Stimulated activated CD4-positive, alpha-beta T cell treated with anti-CD3 and anti-CD28 coated beads, Interleukin-1b, Interleukin-23, amount 100 ng/mL, for 24 hours (primary cell): ENCODE measurements at regions not wholly inside any gene's neighbourhood (a gene's known extent, or its start where the extent isn't known, plus 50 kb on each side); places are given as distances from the start of the nearest gene placed in this dataset.
"Not testable (repeated sequence)": the region's sequence is repeated elsewhere in the genome, so short reads cannot be mapped to it uniquely, and the experiment has no call there.

Experiments used
- DNase-seq, 4 experiments: peaks; one replicate each; pipeline ENCODE4 v3.0.0-alpha.2; 2020; ENCODE audit warnings: low read depth in 4 of 4, low spot score in 1 of 4

DNA sequence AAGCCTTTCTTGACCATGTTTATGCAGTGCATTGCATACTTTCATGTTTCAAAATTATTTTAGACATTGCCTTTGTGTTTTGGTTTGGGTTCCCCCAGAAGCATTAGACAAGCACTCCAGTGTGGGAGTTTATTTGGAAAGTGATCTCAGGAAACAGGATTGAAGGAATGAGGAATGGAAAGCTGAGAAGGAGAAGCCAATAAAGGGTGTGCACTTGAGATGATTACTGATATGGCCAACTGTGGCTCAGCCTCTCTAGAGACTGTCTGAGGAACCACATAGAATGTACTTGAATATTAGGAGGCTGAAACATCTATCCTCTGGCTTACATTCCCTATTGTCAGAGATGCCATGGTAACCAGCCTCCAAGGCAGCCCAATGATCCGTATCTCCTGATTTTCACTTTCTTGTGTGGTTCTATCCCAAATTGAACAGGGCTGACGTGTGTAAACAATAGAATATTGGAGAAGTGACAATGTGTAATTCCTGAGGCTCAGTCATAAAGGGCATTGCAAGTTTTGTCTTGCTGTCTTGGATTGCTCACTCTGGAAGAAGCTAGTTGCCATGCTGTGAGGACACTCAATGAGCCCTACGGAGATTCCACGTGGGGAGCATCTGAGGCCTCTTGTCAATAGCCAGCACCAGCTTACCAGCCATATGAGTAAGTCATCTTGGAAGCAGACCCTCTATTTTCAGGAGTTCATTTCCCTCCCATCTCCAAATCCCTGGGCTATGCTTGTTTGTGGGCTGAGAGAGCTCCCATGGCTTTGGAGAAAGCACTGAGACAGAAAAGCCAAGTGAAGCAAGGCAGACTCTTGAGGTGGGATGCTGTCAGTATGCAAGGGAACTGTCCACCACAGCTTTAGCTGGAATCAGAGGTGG is 84.7 kb downstream of the SCN11A start:
- no peak for DNase-seq

GRCh38 chr3:38964646-38965045 is 87.1 kb downstream of the SCN11A start:
- DNase-seq = no peak

GRCh38 chr3:38964204-38964603 is 87.5 kb downstream of the SCN11A start:
- DNase-seq = no peak

DNA sequence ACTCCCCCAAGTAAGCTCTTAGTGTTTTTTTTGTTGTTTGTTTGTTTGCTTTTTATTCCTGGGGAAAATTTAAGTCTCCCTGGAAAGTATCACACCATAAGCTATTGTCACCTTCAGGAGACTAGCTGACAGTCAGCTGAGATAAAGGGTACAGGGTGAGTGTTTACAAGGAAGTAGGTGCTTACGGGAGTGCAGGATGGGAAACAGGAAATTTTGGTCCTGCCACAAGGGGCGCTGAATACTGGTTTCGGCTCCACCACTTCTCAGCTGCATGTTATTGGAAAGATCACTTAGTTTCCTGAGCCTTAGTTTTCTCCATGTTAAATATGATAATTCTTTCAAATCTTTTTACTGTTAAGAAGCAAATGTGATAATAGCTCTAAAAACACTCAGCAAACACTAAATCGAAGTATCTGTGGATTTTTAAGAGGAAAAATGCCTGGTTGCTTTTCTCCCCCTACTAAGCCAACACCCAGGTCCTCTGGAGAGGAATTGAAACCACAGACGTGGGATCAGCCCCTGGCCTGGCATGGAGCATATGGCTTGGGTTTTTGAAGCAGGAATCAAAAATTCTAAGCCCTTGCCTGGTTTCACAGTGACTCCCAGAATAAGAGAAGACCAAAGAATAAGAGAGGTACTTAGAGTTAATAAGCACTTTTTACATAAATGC is 90.7 kb downstream of the SCN11A start:
- DNase-seq = peak in 1 of 4 experiments; percentile 2

DNA sequence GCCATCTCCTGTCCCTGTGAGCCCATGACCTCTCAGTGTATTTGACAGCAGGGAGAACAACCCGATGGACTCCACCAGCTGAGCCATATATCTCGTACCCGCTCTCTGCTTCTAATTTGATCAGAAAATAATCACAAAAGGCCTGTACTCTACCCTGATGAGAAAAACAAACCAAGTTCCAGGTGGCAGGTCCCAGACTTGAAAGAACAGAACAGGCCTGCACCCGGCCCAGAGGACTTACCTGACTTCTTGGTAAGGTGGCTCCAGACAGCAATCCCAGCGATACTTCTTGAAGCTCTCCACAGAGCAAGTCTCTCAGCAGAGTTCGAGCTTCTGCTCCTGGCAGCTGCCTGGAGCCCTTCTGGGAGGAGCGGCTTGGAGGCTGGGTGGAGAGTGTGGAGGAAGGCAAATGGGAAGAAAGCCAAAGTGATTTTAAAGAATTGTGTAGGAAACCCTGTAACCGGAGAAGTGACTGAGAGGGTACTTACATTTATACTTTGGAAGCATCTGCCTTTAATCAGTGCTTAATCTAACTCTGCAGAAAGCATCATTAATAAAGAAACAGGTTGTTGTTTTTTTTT is 91.6 kb downstream of the SCN11A start:
- no peak for DNase-seq

GRCh38 chr3:38958026-38958720 is 93.6 kb downstream of the SCN11A start:
- no peak for DNase-seq

GRCh38 chr3:38957296-38957695 is 94.4 kb downstream of the SCN11A start:
- DNase-seq = no peak

GRCh38 chr3:38952721-38953120 is 99.0 kb downstream of the SCN11A start:
- no peak for DNase-seq

GRCh38 chr3:38951167-38951566 is 100.6 kb downstream of the SCN11A start:
- DNase-seq = not testable (repeated sequence)

DNA sequence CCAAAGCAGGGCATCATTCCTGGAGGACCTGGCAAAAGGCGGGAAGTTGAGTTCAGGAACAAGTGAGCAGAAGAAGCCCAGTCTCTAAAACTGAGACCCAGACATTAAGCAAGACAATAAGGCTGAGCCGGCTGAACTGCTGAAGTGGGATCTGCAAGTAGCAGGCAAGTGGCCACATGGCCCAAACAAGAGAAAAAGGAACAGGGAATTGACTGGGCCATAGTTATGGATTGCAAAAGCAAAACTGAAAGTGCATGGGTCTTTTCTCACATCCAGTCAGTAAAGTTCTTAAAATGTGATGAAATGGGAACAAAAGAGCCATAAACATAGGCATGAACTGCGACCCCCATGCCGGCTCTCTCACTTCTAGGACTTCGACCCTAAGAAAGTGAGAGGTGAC is 101.2 kb downstream of the SCN11A start:
- no peak for DNase-seq

DNA sequence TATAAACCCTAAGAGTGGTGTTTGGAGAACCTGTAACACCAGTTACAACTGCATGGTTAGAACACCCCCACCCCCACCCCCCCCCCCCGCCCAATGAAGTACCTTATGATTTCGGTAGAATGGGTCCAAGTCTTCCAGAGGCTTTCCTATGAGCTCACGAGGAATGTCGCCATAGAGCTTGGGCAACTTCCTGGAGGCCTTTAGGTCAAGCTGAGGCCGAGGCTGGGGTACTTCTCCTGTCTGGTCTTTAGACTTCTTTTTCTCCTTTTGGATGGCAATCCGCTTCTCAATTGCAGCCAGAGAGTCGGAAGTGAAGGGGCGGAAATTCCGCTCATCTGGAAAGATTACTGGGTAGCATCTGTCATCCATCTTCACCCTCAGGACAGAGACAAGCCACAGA is 101.8 kb downstream of the SCN11A start:
- no peak for DNase-seq

DNA sequence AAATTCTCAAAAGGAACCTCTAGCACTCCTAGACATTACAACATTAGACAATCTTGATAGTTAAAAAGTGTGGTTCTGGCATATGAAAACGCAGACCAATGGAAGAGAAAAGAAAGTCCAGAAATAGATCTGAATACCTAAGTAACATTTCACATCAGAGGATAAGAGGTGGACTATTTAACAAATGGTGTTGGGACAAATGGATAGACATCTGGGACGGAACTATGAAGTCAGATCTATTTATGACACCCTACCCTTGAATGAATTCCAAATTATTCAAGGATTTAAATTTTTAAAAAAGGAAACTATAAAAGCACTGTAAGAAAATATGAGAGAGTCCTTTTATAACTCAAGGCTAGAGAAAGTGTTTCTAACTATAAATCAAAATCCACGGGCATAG is 111.3 kb downstream of the SCN11A start:
- DNase-seq = no peak

GRCh38 chr3:38925351-38925750 is 109.3 kb upstream of the SCN10A start:
- no peak for DNase-seq

- no peak for DNase-seq
Measured at GRCh38 chr3:38916706-38917105, 100.7 kb upstream of the SCN10A start.

- DNase-seq = no peak
Measured at GRCh38 chr3:38907426-38907825, 91.4 kb upstream of the SCN10A start.

- no peak for DNase-seq
Measured at GRCh38 chr3:38890426-38890825, 74.4 kb upstream of the SCN10A start.

- no peak for DNase-seq
Measured at GRCh38 chr3:38878646-38879045, 62.6 kb upstream of the SCN10A start.
